ENCODE measurements at regions not wholly inside any gene's neighbourhood (a gene's known extent, or its start where the extent isn't known, plus 50 kb on each side); places are given as distances from the start of the nearest gene placed in this dataset.
A peak's percentile ranks its signal among the peaks of the same experiment; 100 is the strongest.

GRCh38 chr6:119627908-119628669 lies 278.5 kb upstream of the MAN1A1 start (continued):
- TF ChIP-seq SNAPC5 (CRISPR knock-in tag; IDR thresholded peaks at IDR 0.05) = no peak
- no peak for TF ChIP-seq ZNF184 (CRISPR knock-in tag; IDR thresholded peaks at IDR 0.05)
- TF ChIP-seq CREB3L1 (IDR thresholded peaks at IDR 0.05; ENCODE audit: borderline replicate concordance, low read depth) = no peak
- peak; percentile 89 for TF ChIP-seq FOSL1 (tag; conservative IDR thresholded peaks at IDR 0.05)
- peak; percentile 49 for TF ChIP-seq NFATC3 (IDR thresholded peaks at IDR 0.05)
- no peak for TF ChIP-seq NCOA6 (IDR thresholded peaks at IDR 0.05)
- peak; percentile 79 for TF ChIP-seq CTBP1 (IDR thresholded peaks at IDR 0.05; ENCODE audit: borderline replicate concordance)
- no peak for TF ChIP-seq SAP30 (IDR thresholded peaks at IDR 0.05; ENCODE audit: borderline replicate concordance, insufficient read depth, low read depth, low read length, poor library complexity, severe bottlenecking)
- TF ChIP-seq SUPT5H (IDR thresholded peaks at IDR 0.05) = no peak
- TF ChIP-seq ARID3A (IDR thresholded peaks at IDR 0.05; ENCODE audit: borderline replicate concordance, low read depth, low read length) = peak; percentile 63
- TF ChIP-seq MYC (IDR thresholded peaks at IDR 0.05; ENCODE audit: low read depth, low read length) = no peak
- no peak for TF ChIP-seq MYC (CRISPR knock-in tag; IDR thresholded peaks at IDR 0.05; ENCODE audit: borderline replicate concordance, low read depth)
- TF ChIP-seq ZNF239 (CRISPR knock-in tag; IDR thresholded peaks at IDR 0.05) = no peak
- TF ChIP-seq MITF (IDR thresholded peaks at IDR 0.05) = no peak
- no peak for TF ChIP-seq ZKSCAN1 (IDR thresholded peaks at IDR 0.05; ENCODE audit: low read depth, low read length)
- TF ChIP-seq LARP7 (IDR thresholded peaks at IDR 0.05) = no peak; the same call in 1 of the 2 replicates
- TF ChIP-seq SIRT6 (IDR thresholded peaks at IDR 0.05; ENCODE audit: low read depth, low read length) = no peak
- TF ChIP-seq HINFP (tag; conservative IDR thresholded peaks at IDR 0.05; ENCODE audit: low read depth) = no peak
- no peak for TF ChIP-seq BRCA1 (IDR thresholded peaks at IDR 0.05)
- no peak for TF ChIP-seq BRCA1 (CRISPR knock-in tag; IDR thresholded peaks at IDR 0.05)
